PFSK-1 (cell line): ENCODE measurements at regions not wholly inside any gene's neighbourhood (a gene's known extent, or its start where the extent isn't known, plus 50 kb on each side); places are given as distances from the start of the nearest gene placed in this dataset.

Experiments
- FOXP2 ChIP-seq: optimal IDR thresholded peaks from 2 replicates; pipeline ENCODE3; 2011; ENCODE audit warnings: borderline replicate concordance, control low read depth, inconsistent platforms; ENCODE audit not compliant: insufficient read depth; ENCODE audit errors: extremely low read length, extremely low read depth
- POLR2AphosphoS5 ChIP-seq: IDR thresholded peaks from 2 replicates; pipeline ENCODE4 v1.6.1; 2012; ENCODE audit warnings: low read depth, mild to moderate bottlenecking, control low read depth, low read length, moderate library complexity
- SIN3A ChIP-seq: IDR thresholded peaks from 2 replicates; pipeline ENCODE4 v1.6.1; 2012; ENCODE audit warnings: mild to moderate bottlenecking, low read length, moderate library complexity, borderline replicate concordance; ENCODE audit not compliant: insufficient read depth
- TAF1 ChIP-seq: IDR thresholded peaks from 2 replicates; pipeline ENCODE4 v1.6.1; 2012; ENCODE audit warnings: low read length, control low read depth, borderline replicate concordance; ENCODE audit not compliant: insufficient read depth
- TF ChIP-seq, protein P1 (sequence below), 2 experiments: IDR thresholded peaks; 2 replicates each; pipeline versions ENCODE4 v1.6.1 to v1.8.0; 2011 to 2012; ENCODE audit warnings: low read depth in 2 of 2, low read length in 2 of 2, control low read depth in 1 of 2, inconsistent platforms in 1 of 2, mild to moderate bottlenecking in 1 of 2, moderate library complexity in 1 of 2; ENCODE audit not compliant: insufficient read depth in 1 of 2

DNA sequence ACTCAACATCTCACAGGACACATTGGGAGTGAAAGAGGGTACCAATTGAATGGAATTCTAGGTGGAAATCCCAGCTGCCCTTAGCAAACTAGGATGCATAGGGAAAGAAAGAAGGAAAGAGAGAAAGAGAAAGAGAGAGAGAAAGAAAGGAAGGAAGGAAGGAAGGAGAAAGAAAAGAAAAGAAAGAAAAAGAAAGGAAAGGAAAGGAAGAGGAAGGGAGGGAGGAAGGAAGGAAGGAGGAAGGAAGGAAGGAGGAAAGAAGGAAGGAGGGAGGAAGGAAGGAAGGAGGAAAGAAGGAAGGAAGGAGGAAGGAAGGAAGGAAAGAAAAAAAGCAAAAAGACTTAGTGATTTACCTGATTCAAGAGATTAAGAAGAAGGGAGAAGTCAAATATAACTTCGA is 143.9 kb downstream of the SS18 start:
- TF ChIP-seq, protein P1, sequence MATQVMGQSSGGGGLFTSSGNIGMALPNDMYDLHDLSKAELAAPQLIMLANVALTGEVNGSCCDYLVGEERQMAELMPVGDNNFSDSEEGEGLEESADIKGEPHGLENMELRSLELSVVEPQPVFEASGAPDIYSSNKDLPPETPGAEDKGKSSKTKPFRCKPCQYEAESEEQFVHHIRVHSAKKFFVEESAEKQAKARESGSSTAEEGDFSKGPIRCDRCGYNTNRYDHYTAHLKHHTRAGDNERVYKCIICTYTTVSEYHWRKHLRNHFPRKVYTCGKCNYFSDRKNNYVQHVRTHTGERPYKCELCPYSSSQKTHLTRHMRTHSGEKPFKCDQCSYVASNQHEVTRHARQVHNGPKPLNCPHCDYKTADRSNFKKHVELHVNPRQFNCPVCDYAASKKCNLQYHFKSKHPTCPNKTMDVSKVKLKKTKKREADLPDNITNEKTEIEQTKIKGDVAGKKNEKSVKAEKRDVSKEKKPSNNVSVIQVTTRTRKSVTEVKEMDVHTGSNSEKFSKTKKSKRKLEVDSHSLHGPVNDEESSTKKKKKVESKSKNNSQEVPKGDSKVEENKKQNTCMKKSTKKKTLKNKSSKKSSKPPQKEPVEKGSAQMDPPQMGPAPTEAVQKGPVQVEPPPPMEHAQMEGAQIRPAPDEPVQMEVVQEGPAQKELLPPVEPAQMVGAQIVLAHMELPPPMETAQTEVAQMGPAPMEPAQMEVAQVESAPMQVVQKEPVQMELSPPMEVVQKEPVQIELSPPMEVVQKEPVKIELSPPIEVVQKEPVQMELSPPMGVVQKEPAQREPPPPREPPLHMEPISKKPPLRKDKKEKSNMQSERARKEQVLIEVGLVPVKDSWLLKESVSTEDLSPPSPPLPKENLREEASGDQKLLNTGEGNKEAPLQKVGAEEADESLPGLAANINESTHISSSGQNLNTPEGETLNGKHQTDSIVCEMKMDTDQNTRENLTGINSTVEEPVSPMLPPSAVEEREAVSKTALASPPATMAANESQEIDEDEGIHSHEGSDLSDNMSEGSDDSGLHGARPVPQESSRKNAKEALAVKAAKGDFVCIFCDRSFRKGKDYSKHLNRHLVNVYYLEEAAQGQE (IDR thresholded peaks at IDR 0.05; ENCODE audit: insufficient read depth in 1 of 2, low read depth in 2 of 2, low read length in 2 of 2) = no peak
- TF ChIP-seq SIN3A = no peak
- no peak for TF ChIP-seq POLR2AphosphoS5
- TF ChIP-seq TAF1 = no peak
- no peak for TF ChIP-seq FOXP2

GRCh38 chr18:25935356-25935755 is 155.1 kb downstream of the SS18 start:
- TF ChIP-seq TAF1 = no peak
- TF ChIP-seq, protein P1 (IDR thresholded peaks at IDR 0.05; ENCODE audit: insufficient read depth in 1 of 2, low read depth in 2 of 2, low read length in 2 of 2) = no peak
- TF ChIP-seq SIN3A = no peak
- no peak for TF ChIP-seq POLR2AphosphoS5
- no peak for TF ChIP-seq FOXP2

- TF ChIP-seq POLR2AphosphoS5 (no peak), FOXP2 (no peak), TAF1 (no peak), SIN3A (no peak)
- TF ChIP-seq, protein P1 (IDR thresholded peaks at IDR 0.05; ENCODE audit: insufficient read depth in 1 of 2, low read depth in 2 of 2, low read length in 2 of 2) = no peak
These were observed 159.3 kb downstream of the SS18 start for GRCh38 chr18:25931126-25931525.

DNA sequence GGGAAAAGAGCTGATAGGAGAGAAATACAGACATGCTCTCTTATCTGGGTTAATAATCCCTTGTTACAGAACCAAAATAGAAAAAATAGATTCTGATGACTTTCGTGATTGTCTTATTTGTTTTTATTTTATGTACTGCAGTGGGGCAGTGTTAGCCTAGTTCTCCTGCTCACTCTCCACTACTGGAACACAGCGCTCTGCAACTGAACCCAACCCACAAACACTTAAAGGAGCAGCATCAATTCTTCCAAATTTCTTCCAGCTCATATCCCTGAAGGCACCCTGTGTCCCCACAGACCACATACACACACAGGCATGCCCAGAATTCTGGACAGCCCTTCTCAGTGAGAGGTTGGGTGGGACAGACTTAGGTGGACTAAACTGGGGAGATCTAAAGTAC is 160.6 kb downstream of the SS18 start:
- TF ChIP-seq, protein P1 (IDR thresholded peaks at IDR 0.05; ENCODE audit: insufficient read depth in 1 of 2, low read depth in 2 of 2, low read length in 2 of 2) = no peak
- no peak for TF ChIP-seq TAF1
- no peak for TF ChIP-seq POLR2AphosphoS5
- TF ChIP-seq FOXP2 = no peak
- TF ChIP-seq SIN3A = no peak

GRCh38 chr18:25927830-25928229 is 162.6 kb downstream of the SS18 start:
- no peak for TF ChIP-seq POLR2AphosphoS5
- no peak for TF ChIP-seq SIN3A
- TF ChIP-seq, protein P1 (IDR thresholded peaks at IDR 0.05; ENCODE audit: insufficient read depth in 1 of 2, low read depth in 2 of 2, low read length in 2 of 2) = no peak
- TF ChIP-seq TAF1 = no peak
- no peak for TF ChIP-seq FOXP2
